SK-N-SH treated with all-trans-retinoic acid at 6 μM for 48 hours (cell line): ENCODE measurements at regions not wholly inside any gene's neighbourhood (a gene's known extent, or its start where the extent isn't known, plus 50 kb on each side); places are given as distances from the start of the nearest gene placed in this dataset.

ENCODE experiments used
- ATAC-seq: fragments of 200-7000 bp; cut with Tn5 transposase; 3 replicates; pipeline ENCODE4 v1.9.1; 2020; ENCODE audit warnings: mild to moderate bottlenecking, moderate library complexity
- ARNTL ChIP-seq: fragments of 450-650 bp; formaldehyde crosslinking; IDR thresholded peaks from 2 replicates; pipeline ENCODE4 v1.5.0; 2020; ENCODE audit warnings: low read depth, mild to moderate bottlenecking, moderate library complexity, borderline replicate concordance
- BACH2 ChIP-seq: fragments of 250-450 bp; sonication (Bioruptor Pico); IDR thresholded peaks from 2 replicates; pipeline ENCODE4 v1.9.0; 2021; ENCODE audit warnings: mild to moderate bottlenecking, borderline replicate concordance
- CSDC2 ChIP-seq: fragments of 250-450 bp; sonication (Bioruptor Pico); IDR thresholded peaks from 2 replicates; pipeline ENCODE4 v1.5.0; 2020; ENCODE audit warnings: mild to moderate bottlenecking, moderate library complexity
- ESRRG ChIP-seq: fragments of 250-450 bp; sonication (Bioruptor Pico); IDR thresholded peaks from 2 replicates; pipeline ENCODE4 v1.6.1; 2021; ENCODE audit warnings: mild to moderate bottlenecking
- GLIS3 ChIP-seq: fragments of 250-450 bp; sonication (Bioruptor Pico); IDR thresholded peaks from 2 replicates; pipeline ENCODE4 v1.5.0; 2020; ENCODE audit warnings: mild to moderate bottlenecking, moderate library complexity
- ISL1 ChIP-seq: fragments of 250-450 bp; sonication (Bioruptor Pico); IDR thresholded peaks from 2 replicates; pipeline ENCODE4 v2.1.2; 2022; ENCODE audit warnings: mild to moderate bottlenecking, moderate library complexity
- OSR1 ChIP-seq: fragments of 250-450 bp; sonication (Bioruptor Pico); IDR thresholded peaks from 2 replicates; pipeline ENCODE4 v1.8.0; 2022; ENCODE audit warnings: moderate library complexity, mild to moderate bottlenecking, inconsistent platforms
- PPARA ChIP-seq: fragments of 250-450 bp; sonication (Bioruptor Pico); IDR thresholded peaks from 2 replicates; pipeline ENCODE4 v1.5.0; 2020; ENCODE audit warnings: mild to moderate bottlenecking, borderline replicate concordance
- RARB ChIP-seq: fragments of 250-450 bp; sonication (Bioruptor Pico); IDR thresholded peaks from 2 replicates; pipeline ENCODE4 v1.8.0; 2021; ENCODE audit warnings: mild to moderate bottlenecking, moderate library complexity
- SNAI2 ChIP-seq: fragments of 250-450 bp; sonication (Bioruptor Pico); IDR thresholded peaks from 2 replicates; pipeline ENCODE4 v1.5.0; 2020; ENCODE audit warnings: mild to moderate bottlenecking, moderate library complexity
- TCF4 ChIP-seq: fragments of 250-450 bp; sonication (Bioruptor Pico); IDR thresholded peaks from 2 replicates; pipeline ENCODE4 v1.8.0; 2021; ENCODE audit warnings: mild to moderate bottlenecking, moderate library complexity, borderline replicate concordance
- TOX ChIP-seq: fragments of 250-450 bp; sonication (Bioruptor Pico); IDR thresholded peaks from 2 replicates; pipeline ENCODE4 v1.8.0; 2021; ENCODE audit warnings: mild to moderate bottlenecking, moderate library complexity, borderline replicate concordance
- ZC3H10 ChIP-seq: fragments of 250-450 bp; sonication (Bioruptor Pico); IDR thresholded peaks from 2 replicates; pipeline ENCODE4 v1.5.1; 2021; ENCODE audit warnings: mild to moderate bottlenecking, moderate library complexity
- ZFP3 ChIP-seq: fragments of 250-450 bp; sonication (Bioruptor Pico); IDR thresholded peaks from 2 replicates; pipeline ENCODE4 v1.5.0; 2020; ENCODE audit warnings: mild to moderate bottlenecking, moderate library complexity
- ZFP30 ChIP-seq: fragments of 450-650 bp; formaldehyde crosslinking; IDR thresholded peaks from 2 replicates; pipeline ENCODE4 v1.5.0; 2022; ENCODE audit warnings: mild to moderate bottlenecking, moderate library complexity
- ZNF565 ChIP-seq: fragments of 450-650 bp; formaldehyde crosslinking; conservative IDR thresholded peaks from 2 replicates; pipeline ENCODE4 v1.5.0; 2020; ENCODE audit warnings: low read depth, mild to moderate bottlenecking, moderate library complexity
- ZNF70 ChIP-seq: fragments of 450-650 bp; formaldehyde crosslinking; IDR thresholded peaks from 2 replicates; pipeline ENCODE4 v1.5.0; 2020; ENCODE audit warnings: mild to moderate bottlenecking, moderate library complexity
- ZNF8 ChIP-seq: fragments of 450-650 bp; formaldehyde crosslinking; IDR thresholded peaks from 2 replicates; pipeline ENCODE4 v1.5.0; 2020; ENCODE audit warnings: mild to moderate bottlenecking, moderate library complexity
- TF ChIP-seq, protein P1 (sequence below): fragments of 250-450 bp; sonication (Bioruptor Pico); IDR thresholded peaks from 2 replicates; pipeline ENCODE4 v1.5.1; 2021; ENCODE audit warnings: mild to moderate bottlenecking, moderate library complexity
- TF ChIP-seq, protein P2 (sequence below): fragments of 250-450 bp; sonication (Bioruptor Pico); IDR thresholded peaks from 2 replicates; pipeline ENCODE4 v1.8.0; 2021; ENCODE audit warnings: low read depth, mild to moderate bottlenecking, moderate library complexity, borderline replicate concordance
- TF ChIP-seq, protein P3 (sequence below): fragments of 250-450 bp; sonication (Bioruptor Pico); IDR thresholded peaks from 2 replicates; pipeline ENCODE4 v1.5.1; 2020; ENCODE audit warnings: low read depth, mild to moderate bottlenecking, moderate library complexity
- TF ChIP-seq, protein P4 (sequence below): fragments of 250-450 bp; sonication (Bioruptor Pico); IDR thresholded peaks from 2 replicates; pipeline ENCODE4 v1.5.0; 2020; ENCODE audit warnings: mild to moderate bottlenecking, moderate library complexity
- TF ChIP-seq, protein P5 (sequence below): fragments of 250-450 bp; sonication (Bioruptor Pico); IDR thresholded peaks from 2 replicates; pipeline ENCODE4 v1.8.0; 2020; ENCODE audit warnings: mild to moderate bottlenecking, moderate library complexity, borderline replicate concordance

DNA sequence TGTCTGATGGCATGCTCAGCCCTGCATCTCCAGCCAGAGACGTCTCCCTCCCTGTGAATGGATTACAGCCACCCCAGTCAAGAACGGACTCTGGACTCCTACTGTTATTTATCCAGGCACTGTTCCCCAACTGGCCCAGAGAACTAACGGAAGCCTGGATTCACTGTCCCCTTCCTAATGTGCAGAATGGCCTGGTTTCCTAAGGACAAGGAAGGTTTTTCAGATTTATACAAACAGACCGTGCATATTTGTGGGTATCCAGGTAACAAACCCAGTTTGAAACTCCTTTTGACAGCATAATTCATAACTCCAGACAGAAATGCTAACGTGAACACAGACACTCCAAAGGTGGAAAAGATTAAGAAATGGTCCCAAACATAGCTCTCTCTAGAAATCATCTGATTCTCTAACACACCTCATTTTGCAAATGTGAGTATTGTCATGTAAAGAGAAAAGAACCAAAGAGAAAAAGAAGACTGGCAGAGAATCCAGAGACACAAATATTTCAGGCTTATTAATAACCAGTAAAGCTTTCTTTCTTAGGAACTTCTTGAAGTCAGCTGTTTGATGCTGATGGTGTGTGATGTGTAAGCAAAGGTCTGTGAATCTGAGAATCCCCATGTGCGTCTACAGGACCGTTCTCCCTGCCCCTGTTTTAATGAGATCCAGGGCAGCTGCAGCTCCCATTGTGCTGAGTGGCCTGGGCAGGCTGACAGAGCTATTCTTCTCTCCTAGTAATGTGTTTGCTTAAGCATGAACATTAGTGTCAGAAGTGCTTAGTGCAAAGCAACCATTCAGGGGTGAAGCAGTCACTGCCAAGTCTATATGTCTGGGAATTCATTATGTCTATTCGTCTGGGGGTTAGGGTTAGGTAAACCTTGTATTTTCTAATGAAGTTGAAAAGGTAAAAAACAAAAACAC is 86.8 kb upstream of the HIF1A start:
- ATAC-seq: peak; percentile 85
- TF ChIP-seq ISL1: peak; percentile 59
- peak; percentile 50; the same call in 1 of the 2 replicates for TF ChIP-seq TCF4 (CRISPR knock-in tag)
- no peak for TF ChIP-seq ZFP30
- TF ChIP-seq ARNTL (CRISPR knock-in tag): no peak
- TF ChIP-seq, protein P1, sequence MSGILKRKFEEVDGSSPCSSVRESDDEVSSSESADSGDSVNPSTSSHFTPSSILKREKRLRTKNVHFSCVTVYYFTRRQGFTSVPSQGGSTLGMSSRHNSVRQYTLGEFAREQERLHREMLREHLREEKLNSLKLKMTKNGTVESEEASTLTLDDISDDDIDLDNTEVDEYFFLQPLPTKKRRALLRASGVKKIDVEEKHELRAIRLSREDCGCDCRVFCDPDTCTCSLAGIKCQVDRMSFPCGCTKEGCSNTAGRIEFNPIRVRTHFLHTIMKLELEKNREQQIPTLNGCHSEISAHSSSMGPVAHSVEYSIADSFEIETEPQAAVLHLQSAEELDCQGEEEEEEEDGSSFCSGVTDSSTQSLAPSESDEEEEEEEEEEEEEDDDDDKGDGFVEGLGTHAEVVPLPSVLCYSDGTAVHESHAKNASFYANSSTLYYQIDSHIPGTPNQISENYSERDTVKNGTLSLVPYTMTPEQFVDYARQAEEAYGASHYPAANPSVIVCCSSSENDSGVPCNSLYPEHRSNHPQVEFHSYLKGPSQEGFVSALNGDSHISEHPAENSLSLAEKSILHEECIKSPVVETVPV (CRISPR knock-in tag): no peak
- TF ChIP-seq ZNF8: no peak
- no peak for TF ChIP-seq PPARA (CRISPR knock-in tag)
- TF ChIP-seq, protein P2, sequence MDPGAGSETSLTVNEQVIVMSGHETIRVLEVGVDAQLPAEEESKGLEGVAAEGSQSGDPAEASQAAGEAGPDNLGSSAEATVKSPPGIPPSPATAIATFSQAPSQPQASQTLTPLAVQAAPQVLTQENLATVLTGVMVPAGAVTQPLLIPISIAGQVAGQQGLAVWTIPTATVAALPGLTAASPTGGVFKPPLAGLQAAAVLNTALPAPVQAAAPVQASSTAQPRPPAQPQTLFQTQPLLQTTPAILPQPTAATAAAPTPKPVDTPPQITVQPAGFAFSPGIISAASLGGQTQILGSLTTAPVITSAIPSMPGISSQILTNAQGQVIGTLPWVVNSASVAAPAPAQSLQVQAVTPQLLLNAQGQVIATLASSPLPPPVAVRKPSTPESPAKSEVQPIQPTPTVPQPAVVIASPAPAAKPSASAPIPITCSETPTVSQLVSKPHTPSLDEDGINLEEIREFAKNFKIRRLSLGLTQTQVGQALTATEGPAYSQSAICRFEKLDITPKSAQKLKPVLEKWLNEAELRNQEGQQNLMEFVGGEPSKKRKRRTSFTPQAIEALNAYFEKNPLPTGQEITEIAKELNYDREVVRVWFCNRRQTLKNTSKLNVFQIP: no peak
- TF ChIP-seq OSR1 (CRISPR knock-in tag): no peak
- TF ChIP-seq ESRRG: no peak
- peak; percentile 9; the same call in 1 of the 2 replicates for TF ChIP-seq ZFP3 (CRISPR knock-in tag)
- no peak for TF ChIP-seq ZC3H10 (CRISPR knock-in tag)
- no peak for TF ChIP-seq CSDC2 (CRISPR knock-in tag)
- TF ChIP-seq, protein P3, sequence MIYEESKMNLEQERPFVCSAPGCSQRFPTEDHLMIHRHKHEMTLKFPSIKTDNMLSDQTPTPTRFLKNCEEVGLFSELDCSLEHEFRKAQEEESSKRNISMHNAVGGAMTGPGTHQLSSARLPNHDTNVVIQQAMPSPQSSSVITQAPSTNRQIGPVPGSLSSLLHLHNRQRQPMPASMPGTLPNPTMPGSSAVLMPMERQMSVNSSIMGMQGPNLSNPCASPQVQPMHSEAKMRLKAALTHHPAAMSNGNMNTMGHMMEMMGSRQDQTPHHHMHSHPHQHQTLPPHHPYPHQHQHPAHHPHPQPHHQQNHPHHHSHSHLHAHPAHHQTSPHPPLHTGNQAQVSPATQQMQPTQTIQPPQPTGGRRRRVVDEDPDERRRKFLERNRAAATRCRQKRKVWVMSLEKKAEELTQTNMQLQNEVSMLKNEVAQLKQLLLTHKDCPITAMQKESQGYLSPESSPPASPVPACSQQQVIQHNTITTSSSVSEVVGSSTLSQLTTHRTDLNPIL (CRISPR knock-in tag): no peak
- 0 out of 2 replicates have a peak, but pooled peaks have one; percentile 22 for TF ChIP-seq GLIS3 (CRISPR knock-in tag)
- peak; percentile 63; the same call in 1 of the 2 replicates for TF ChIP-seq TOX (CRISPR knock-in tag)
- TF ChIP-seq RARB (CRISPR knock-in tag): no peak
- TF ChIP-seq, protein P4, sequence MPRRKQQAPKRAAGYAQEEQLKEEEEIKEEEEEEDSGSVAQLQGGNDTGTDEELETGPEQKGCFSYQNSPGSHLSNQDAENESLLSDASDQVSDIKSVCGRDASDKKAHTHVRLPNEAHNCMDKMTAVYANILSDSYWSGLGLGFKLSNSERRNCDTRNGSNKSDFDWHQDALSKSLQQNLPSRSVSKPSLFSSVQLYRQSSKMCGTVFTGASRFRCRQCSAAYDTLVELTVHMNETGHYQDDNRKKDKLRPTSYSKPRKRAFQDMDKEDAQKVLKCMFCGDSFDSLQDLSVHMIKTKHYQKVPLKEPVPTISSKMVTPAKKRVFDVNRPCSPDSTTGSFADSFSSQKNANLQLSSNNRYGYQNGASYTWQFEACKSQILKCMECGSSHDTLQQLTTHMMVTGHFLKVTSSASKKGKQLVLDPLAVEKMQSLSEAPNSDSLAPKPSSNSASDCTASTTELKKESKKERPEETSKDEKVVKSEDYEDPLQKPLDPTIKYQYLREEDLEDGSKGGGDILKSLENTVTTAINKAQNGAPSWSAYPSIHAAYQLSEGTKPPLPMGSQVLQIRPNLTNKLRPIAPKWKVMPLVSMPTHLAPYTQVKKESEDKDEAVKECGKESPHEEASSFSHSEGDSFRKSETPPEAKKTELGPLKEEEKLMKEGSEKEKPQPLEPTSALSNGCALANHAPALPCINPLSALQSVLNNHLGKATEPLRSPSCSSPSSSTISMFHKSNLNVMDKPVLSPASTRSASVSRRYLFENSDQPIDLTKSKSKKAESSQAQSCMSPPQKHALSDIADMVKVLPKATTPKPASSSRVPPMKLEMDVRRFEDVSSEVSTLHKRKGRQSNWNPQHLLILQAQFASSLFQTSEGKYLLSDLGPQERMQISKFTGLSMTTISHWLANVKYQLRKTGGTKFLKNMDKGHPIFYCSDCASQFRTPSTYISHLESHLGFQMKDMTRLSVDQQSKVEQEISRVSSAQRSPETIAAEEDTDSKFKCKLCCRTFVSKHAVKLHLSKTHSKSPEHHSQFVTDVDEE (CRISPR knock-in tag): peak; percentile 58; the same call in 1 of the 2 replicates
- no peak for TF ChIP-seq SNAI2 (CRISPR knock-in tag)
- TF ChIP-seq ZNF70 (CRISPR knock-in tag): 0 out of 2 replicates have a peak, but pooled peaks have one; percentile 9
- TF ChIP-seq, protein P5, sequence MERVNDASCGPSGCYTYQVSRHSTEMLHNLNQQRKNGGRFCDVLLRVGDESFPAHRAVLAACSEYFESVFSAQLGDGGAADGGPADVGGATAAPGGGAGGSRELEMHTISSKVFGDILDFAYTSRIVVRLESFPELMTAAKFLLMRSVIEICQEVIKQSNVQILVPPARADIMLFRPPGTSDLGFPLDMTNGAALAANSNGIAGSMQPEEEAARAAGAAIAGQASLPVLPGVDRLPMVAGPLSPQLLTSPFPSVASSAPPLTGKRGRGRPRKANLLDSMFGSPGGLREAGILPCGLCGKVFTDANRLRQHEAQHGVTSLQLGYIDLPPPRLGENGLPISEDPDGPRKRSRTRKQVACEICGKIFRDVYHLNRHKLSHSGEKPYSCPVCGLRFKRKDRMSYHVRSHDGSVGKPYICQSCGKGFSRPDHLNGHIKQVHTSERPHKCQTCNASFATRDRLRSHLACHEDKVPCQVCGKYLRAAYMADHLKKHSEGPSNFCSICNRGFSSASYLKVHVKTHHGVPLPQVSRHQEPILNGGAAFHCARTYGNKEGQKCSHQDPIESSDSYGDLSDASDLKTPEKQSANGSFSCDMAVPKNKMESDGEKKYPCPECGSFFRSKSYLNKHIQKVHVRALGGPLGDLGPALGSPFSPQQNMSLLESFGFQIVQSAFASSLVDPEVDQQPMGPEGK: peak; percentile 36; the same call in 1 of the 2 replicates
- TF ChIP-seq BACH2 (CRISPR knock-in tag): no peak
- no peak for TF ChIP-seq ZNF565 (CRISPR knock-in tag)
